ENCODE measurements at regions not wholly inside any gene's neighbourhood (a gene's known extent, or its start where the extent isn't known, plus 50 kb on each side); places are given as distances from the start of the nearest gene placed in this dataset.

DNA sequence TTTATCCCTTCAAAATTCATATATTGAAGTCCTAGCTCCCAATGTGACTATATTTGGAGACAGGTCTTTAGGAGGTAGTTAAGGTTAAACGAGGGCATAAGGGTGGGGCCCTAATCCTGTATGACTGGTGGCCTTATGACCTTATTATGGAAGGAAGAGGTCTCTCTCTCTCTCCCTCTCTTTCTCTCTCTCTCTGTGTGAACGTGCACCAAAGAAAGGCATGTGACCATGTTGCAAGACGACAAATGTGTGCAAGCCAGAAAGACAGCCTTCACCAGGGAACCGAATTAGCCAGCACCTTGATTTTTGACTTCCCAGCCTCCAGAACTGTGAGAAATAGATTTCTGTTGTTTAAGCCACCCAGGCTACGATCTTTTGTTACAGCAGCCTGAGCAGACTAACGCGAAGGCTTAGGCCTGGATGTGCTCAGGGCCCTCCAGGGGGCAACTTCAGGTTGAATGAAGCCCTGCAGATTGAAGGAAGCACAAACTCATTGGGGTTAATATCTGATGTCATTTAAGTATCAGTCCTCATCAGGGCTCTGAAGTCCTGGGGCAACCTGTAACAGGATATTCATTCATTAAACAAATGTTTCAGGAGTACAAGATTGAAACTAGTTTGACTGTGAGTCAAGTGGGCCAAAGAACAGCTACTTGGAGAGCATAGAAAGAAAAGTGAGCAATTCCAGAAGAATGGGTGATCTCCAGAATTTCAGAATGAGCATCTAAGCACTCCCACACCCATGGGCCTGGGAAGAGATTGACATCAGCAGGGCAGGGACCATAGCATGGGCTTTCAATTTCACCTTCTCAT is 157.4 kb upstream of the TNFAIP3 start:
- H3K18ac ChIP-seq (ENCODE audit: insufficient read length, low read depth, low read length), result no peak overlapping the region
- no peaks in the 10 kb centered on the region for H3K36me3 Mint-ChIP-seq (ENCODE audit: insufficient read depth in 1 of 3, low read depth in 3 of 3)
- no peaks in the 10 kb centered on the region for H3K4me1 ChIP-seq (ENCODE audit: insufficient read depth, low read length)
- H2BK12ac ChIP-seq (ENCODE audit: insufficient read length, low read depth, low read length), result no peak overlapping the region
- H4K20me1 ChIP-seq (ENCODE audit: control insufficient read depth, insufficient read depth, insufficient read length), result no peaks in the 10 kb centered on the region
- H4K8ac ChIP-seq (replicated peaks; ENCODE audit: insufficient read length, low read depth, low read length), result no peak overlapping the region
- no peak overlapping the region for H3K27ac ChIP-seq (ENCODE audit: insufficient read length, low read depth, low read length)
- no peak overlapping the region for H2BK20ac ChIP-seq (ENCODE audit: low read depth, low read length, poor library complexity, severe bottlenecking)
- peaks cover 5% of the 10 kb centered on the region in 2 experiments; a peak in 3 of 4 replicates for H3K4me1 Mint-ChIP-seq
- H3T11ph ChIP-seq (ENCODE audit: low read length), result no peak overlapping the region
- H3K9me3 Mint-ChIP-seq, result no peaks in the 10 kb centered on the region; a peak in 1 of 5 replicates
- H3K4me2 ChIP-seq (ENCODE audit: insufficient read depth, insufficient read length, low read length), result no peak overlapping the region
- H3K56ac ChIP-seq (ENCODE audit: insufficient read length, low read depth, low read length), result no peak overlapping the region
- H3K14ac ChIP-seq (ENCODE audit: insufficient read depth, low read length), result no peak overlapping the region
- H3K23ac ChIP-seq (ENCODE audit: insufficient read length, low read depth, low read length), result no peak overlapping the region
- H3K9me3 ChIP-seq (ENCODE audit: control insufficient read depth, low read depth, low read length), result no peaks in the 10 kb centered on the region
- H3K4ac ChIP-seq (ENCODE audit: low read depth, low read length), result no peak overlapping the region
- H3K9ac ChIP-seq (ENCODE audit: extremely low read depth, insufficient read length, low read length), result no peak overlapping the region
- H2AFZ ChIP-seq (ENCODE audit: low read length), result no peak overlapping the region
- no peak for DNase-seq
- H3K27me3 Mint-ChIP-seq (ENCODE audit: low read depth), result peaks cover 14% of the 10 kb centered on the region
- H4K91ac ChIP-seq (ENCODE audit: insufficient read length, low read depth, low read length), result no peak overlapping the region
- no peak overlapping the region for H2AK5ac ChIP-seq (ENCODE audit: insufficient read length, low read length)
- TF ChIP-seq, protein P1, sequence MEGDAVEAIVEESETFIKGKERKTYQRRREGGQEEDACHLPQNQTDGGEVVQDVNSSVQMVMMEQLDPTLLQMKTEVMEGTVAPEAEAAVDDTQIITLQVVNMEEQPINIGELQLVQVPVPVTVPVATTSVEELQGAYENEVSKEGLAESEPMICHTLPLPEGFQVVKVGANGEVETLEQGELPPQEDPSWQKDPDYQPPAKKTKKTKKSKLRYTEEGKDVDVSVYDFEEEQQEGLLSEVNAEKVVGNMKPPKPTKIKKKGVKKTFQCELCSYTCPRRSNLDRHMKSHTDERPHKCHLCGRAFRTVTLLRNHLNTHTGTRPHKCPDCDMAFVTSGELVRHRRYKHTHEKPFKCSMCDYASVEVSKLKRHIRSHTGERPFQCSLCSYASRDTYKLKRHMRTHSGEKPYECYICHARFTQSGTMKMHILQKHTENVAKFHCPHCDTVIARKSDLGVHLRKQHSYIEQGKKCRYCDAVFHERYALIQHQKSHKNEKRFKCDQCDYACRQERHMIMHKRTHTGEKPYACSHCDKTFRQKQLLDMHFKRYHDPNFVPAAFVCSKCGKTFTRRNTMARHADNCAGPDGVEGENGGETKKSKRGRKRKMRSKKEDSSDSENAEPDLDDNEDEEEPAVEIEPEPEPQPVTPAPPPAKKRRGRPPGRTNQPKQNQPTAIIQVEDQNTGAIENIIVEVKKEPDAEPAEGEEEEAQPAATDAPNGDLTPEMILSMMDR (conservative IDR thresholded peaks at IDR 0.05), result no peak
- H2BK15ac ChIP-seq (ENCODE audit: low read depth, low read length), result no peak overlapping the region
- H3K27ac Mint-ChIP-seq, result no peak overlapping the region
- H2BK5ac ChIP-seq (ENCODE audit: insufficient read length, low read length), result no peak overlapping the region
- no peak overlapping the region for H2BK120ac ChIP-seq (ENCODE audit: low read depth, low read length, poor library complexity, severe bottlenecking)
- H3K27me3 ChIP-seq (ENCODE audit: insufficient read depth, low read length), result no peaks in the 10 kb centered on the region
- WGBS (ENCODE audit: extremely low coverage, insufficient read length, low lambda C conversion rate), result no CpG with 5 or more reads among the region's 7 CpGs
- no peaks in the 10 kb centered on the region; the same call in 1 of the 2 replicates for H3K79me2 ChIP-seq (ENCODE audit: insufficient read depth, low read length)
- no peak overlapping the region for H4K5ac ChIP-seq (ENCODE audit: insufficient read length, low read depth, low read length)
- no peaks in the 10 kb centered on the region for H3K23me2 ChIP-seq (ENCODE audit: insufficient read length, low read depth, low read length, poor library complexity, severe bottlenecking)
- no peaks in the 10 kb centered on the region for H3K79me1 ChIP-seq (ENCODE audit: insufficient read depth, low read depth, low read length, poor library complexity, severe bottlenecking)
- H3K4me3 Mint-ChIP-seq, result no peak overlapping the region

Data from H9 (cell line).